ENCODE measurements at regions not wholly inside any gene's neighbourhood (a gene's known extent, or its start where the extent isn't known, plus 50 kb on each side); places are given as distances from the start of the nearest gene placed in this dataset.

DNA sequence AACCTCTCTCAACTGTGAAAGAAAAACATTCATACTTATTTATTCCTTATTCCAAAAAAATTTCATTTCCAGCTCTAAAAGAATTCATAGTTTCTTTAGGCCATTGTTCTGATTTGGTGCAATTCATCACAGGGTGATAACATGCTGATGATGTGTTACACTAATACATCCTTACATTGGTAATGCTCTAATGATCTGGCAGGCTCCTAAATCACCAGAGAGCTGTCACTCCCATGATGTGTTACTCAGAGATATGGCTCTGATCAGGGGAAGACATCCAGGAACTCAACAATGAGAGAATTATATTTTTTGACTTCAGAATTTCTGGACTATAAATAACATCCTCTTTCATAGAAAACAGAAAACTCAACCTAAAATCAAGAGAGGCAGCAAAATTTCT is 209.3 kb downstream of the CHD9NB start:
- Histone ChIP-seq H3K27ac (no peak overlapping the region), H3K4me3 (no peak overlapping the region), H3K27me3 (no peaks in the 10 kb centered on the region), H3K4me1 (no peaks in the 10 kb centered on the region), H3K9me3 (peaks cover 0 to 16% (median 8%) of the 10 kb centered on the region in 4 donors), H3K36me3 (no peaks in the 10 kb centered on the region)
- TF ChIP-seq, protein P1, sequence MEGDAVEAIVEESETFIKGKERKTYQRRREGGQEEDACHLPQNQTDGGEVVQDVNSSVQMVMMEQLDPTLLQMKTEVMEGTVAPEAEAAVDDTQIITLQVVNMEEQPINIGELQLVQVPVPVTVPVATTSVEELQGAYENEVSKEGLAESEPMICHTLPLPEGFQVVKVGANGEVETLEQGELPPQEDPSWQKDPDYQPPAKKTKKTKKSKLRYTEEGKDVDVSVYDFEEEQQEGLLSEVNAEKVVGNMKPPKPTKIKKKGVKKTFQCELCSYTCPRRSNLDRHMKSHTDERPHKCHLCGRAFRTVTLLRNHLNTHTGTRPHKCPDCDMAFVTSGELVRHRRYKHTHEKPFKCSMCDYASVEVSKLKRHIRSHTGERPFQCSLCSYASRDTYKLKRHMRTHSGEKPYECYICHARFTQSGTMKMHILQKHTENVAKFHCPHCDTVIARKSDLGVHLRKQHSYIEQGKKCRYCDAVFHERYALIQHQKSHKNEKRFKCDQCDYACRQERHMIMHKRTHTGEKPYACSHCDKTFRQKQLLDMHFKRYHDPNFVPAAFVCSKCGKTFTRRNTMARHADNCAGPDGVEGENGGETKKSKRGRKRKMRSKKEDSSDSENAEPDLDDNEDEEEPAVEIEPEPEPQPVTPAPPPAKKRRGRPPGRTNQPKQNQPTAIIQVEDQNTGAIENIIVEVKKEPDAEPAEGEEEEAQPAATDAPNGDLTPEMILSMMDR (IDR thresholded peaks at IDR 0.05), result no peak
- TF ChIP-seq POLR2AphosphoS5 (IDR thresholded peaks at IDR 0.05) (no peak), EP300 (IDR thresholded peaks at IDR 0.05) (no peak), POLR2A (IDR thresholded peaks at IDR 0.05) (no peak)
- intact Hi-C loops (cut with DNase I; ENCODE audit: low total_unique reads), result no loop called here
- DNase-seq, result no peak

DNA sequence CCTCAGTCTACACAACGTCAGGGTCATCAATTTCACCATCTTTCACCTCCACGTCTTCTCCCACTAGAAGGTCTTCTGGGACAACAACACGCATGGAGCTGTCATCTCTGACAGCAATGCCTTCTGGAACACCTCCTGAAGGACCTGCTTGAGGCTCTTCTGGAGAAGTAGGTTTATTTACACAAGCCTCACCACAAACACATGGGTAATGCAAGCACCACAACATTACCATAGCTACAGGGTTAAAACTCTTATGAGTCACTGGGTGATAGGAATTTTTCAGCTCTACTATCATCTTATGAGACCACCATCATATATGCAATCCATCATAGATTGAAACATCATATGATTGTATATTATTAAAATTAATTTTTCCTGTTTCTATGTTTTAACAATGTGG is 215.4 kb downstream of the CHD9NB start:
- DNase-seq, result no peak
- 66 to 81% (median 75%) methylated on average over 3 of the region's 3 CpGs for WGBS, 5 donors
- intact Hi-C loops (cut with DNase I; ENCODE audit: low total_unique reads), result no loop called here

DNA sequence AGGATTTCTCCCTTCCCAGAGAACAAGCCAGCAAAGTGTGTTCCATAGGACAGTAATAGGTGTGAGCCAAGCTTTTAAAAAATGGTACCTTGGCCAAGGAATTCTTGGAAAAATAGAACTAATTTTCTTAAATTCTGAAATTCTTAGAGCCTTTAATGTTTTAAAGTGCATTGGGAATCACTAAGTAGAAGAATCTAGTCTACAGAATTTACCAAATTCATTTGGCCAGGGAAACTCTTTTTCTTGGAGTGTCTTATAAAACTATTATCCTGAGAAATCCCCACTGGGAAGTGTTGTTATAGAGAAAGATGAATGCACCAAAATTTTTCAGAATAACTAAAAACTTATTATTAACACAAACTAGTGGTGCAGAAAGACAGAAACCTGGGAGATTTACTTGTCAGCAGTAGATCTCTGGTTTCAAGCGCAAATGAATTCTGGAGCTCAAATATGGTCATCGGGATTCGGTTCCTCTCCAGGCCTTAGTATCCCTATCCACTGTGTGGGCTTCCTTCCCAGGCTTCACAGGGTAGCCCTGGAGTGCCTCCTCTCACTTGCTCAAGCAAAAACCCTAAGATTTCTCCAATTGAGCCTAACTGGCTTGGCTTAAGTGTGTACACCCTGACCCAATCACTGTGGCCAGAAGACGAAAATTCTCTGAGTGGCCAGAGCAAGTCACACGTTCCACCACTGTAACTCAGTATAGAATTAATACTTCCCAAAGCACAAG is 217.8 kb downstream of the CHD9NB start:
- 70 to 82% (median 81%) methylated on average over 5 of the region's 5 CpGs for WGBS, 5 donors
- H3K27ac ChIP-seq, result no peak overlapping the region
- intact Hi-C loops (cut with DNase I; ENCODE audit: low total_unique reads), result no loop called here
- H3K4me1 ChIP-seq, result no peaks in the 10 kb centered on the region
- no peak for DNase-seq
- H3K27me3 ChIP-seq, result no peaks in the 10 kb centered on the region
- H3K36me3 ChIP-seq, result no peaks in the 10 kb centered on the region
- H3K4me3 ChIP-seq, result no peak overlapping the region
- no peaks in the 10 kb centered on the region for H3K9me3 ChIP-seq
- TF ChIP-seq POLR2A (IDR thresholded peaks at IDR 0.05) (no peak), EP300 (IDR thresholded peaks at IDR 0.05) (no peak), POLR2AphosphoS5 (IDR thresholded peaks at IDR 0.05) (no peak)
- TF ChIP-seq, protein P1 (IDR thresholded peaks at IDR 0.05), result no peak

More for the DNA sequence above, 215.4 kb downstream of the CHD9NB start:
- Histone ChIP-seq H3K4me1 (no peaks in the 10 kb centered on the region), H3K4me3 (no peak overlapping the region), H3K36me3 (no peaks in the 10 kb centered on the region), H3K27ac (no peak overlapping the region), H3K9me3 (no peaks in the 10 kb centered on the region), H3K27me3 (no peaks in the 10 kb centered on the region)
- TF ChIP-seq EP300 (IDR thresholded peaks at IDR 0.05) (no peak), POLR2A (IDR thresholded peaks at IDR 0.05) (no peak), POLR2AphosphoS5 (IDR thresholded peaks at IDR 0.05) (no peak)
- TF ChIP-seq, protein P1 (IDR thresholded peaks at IDR 0.05), result no peak

DNA sequence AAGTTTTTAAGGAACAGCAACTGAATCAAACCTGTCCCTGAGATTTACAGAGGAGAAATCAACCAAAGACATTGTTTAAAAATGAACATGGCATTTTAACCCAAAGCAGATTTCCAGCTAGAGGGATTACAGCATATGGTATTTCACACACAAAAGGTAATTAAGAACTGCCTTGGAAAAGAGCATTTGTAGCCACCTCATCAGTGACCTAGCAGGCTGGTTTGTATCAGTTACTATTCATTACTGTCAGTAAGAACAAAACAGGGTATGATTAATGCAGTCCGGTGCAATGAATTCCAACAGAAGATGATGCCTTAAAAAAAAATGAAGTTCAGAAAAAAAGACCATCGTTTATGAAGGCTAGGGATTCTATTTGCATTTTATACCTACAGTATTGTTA is 219.9 kb downstream of the CHD9NB start:
- 53 to 69% (median 61%) methylated on average over 2 of the region's 2 CpGs for WGBS, 5 donors
- H3K4me3 ChIP-seq, result no peak overlapping the region
- H3K4me1 ChIP-seq, result no peaks in the 10 kb centered on the region
- H3K27ac ChIP-seq, result no peak overlapping the region
- H3K9me3 ChIP-seq, result no peaks in the 10 kb centered on the region
- no peak for DNase-seq
- no peaks in the 10 kb centered on the region for H3K36me3 ChIP-seq
- H3K27me3 ChIP-seq, result no peaks in the 10 kb centered on the region
- TF ChIP-seq POLR2A (IDR thresholded peaks at IDR 0.05), result no peak
- TF ChIP-seq, protein P1 (IDR thresholded peaks at IDR 0.05), result no peak
- intact Hi-C loops (cut with DNase I; ENCODE audit: low total_unique reads), result no loop called here

Measured in stomach (tissue), 8 donors.